GM12873 (cell line): ENCODE measurements at regions not wholly inside any gene's neighbourhood (a gene's known extent, or its start where the extent isn't known, plus 50 kb on each side); places are given as distances from the start of the nearest gene placed in this dataset.

Experiments used
- TF ChIP-seq, protein P1 (sequence below): IDR thresholded peaks from 2 replicates; pipeline ENCODE4 v1.5.1; 2012; ENCODE audit warnings: low read depth, mild to moderate bottlenecking, moderate library complexity, low read length, control low read depth; ENCODE audit not compliant: insufficient read depth; ENCODE audit errors: missing control alignments

DNA sequence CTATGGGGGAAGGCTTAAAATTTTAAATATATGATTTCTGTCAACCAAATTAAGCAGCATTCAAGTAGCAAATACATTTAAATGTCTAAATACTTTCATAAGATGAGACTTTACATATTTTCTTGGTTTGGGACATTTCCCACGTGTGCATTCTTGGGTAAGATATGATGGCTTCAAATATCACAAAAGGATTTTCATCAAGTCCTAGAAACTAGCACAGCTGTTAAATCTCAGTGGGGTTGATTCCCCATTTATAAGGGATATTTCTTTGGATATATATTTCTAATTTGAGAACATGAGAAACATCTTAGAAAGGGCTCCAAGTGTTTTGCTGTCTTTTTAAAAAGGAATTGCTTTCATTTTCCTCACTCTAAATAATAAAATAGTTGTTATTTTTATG, 90.2 kb downstream of the P2RY10 start:
- TF ChIP-seq, protein P1, sequence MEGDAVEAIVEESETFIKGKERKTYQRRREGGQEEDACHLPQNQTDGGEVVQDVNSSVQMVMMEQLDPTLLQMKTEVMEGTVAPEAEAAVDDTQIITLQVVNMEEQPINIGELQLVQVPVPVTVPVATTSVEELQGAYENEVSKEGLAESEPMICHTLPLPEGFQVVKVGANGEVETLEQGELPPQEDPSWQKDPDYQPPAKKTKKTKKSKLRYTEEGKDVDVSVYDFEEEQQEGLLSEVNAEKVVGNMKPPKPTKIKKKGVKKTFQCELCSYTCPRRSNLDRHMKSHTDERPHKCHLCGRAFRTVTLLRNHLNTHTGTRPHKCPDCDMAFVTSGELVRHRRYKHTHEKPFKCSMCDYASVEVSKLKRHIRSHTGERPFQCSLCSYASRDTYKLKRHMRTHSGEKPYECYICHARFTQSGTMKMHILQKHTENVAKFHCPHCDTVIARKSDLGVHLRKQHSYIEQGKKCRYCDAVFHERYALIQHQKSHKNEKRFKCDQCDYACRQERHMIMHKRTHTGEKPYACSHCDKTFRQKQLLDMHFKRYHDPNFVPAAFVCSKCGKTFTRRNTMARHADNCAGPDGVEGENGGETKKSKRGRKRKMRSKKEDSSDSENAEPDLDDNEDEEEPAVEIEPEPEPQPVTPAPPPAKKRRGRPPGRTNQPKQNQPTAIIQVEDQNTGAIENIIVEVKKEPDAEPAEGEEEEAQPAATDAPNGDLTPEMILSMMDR = no peak

GRCh38 chrX:79036157-79036880, 91.1 kb downstream of the P2RY10 start:
- TF ChIP-seq, protein P1 = no peak

- TF ChIP-seq, protein P1 = no peak
Measured at GRCh38 chrX:79065696-79066095, 78.8 kb upstream of the GPR174 start.

- TF ChIP-seq, protein P1 = no peak
Measured at GRCh38 chrX:79078114-79078513, 66.4 kb upstream of the GPR174 start.

GRCh38 chrX:79079477-79079876, 65.0 kb upstream of the GPR174 start:
- TF ChIP-seq, protein P1 = no peak

GRCh38 chrX:79080141-79080540, 64.3 kb upstream of the GPR174 start:
- TF ChIP-seq, protein P1 = no peak

DNA sequence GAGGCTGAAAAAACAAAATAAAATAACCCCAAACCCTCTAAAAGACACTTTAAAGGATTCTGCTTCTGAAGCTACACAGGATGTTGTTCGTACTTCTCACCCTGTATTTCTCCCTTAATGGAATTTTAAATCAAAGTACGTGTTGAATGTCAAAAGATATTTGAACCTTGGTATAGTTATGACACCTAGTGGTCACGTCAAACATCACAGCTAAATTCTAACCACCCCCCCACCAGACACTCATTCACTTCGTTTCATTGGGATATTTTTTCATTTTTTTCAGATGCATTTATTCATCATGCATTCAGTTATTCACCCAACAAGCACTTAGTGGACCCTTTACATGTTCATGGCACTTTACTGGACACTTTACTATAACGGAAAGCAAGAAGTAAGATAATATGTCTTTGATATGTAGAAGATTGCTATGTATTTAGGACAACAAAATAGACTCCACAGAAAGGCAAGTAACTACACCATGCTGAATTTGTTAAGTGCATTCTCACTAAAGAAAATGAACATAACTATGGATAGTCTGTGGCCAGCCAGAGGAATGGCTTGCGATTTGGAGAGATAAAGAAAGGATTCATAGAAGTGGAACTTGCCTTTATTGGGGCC, 62.5 kb upstream of the GPR174 start:
- TF ChIP-seq, protein P1 = peak; percentile 62
